ENCODE measurements at regions not wholly inside any gene's neighbourhood (a gene's known extent, or its start where the extent isn't known, plus 50 kb on each side); places are given as distances from the start of the nearest gene placed in this dataset.

- Mint-ChIP-seq H3K4me3 (peak overlapping the region; percentile 80 to 91), H3K36me3 (no peaks in the 10 kb centered on the region), H3K27ac (peak overlapping the region; percentile 92 to 98 (median 96)), H3K27me3 (ENCODE audit: low read depth in 3 of 3) (peaks cover 4 to 12% (median 11%) of the 10 kb centered on the region in 3 donors), H3K9me3 (no peaks in the 10 kb centered on the region), H3K4me1 (peaks cover 44% of the 10 kb centered on the region)
- H3K27ac ChIP-seq (ENCODE audit: low read depth in 1 of 2, low read length in 2 of 2), result peak overlapping the region; percentile 74 to 87
- H3K9ac ChIP-seq (ENCODE audit: insufficient read depth, low read length, poor library complexity, severe bottlenecking), result peak overlapping the region; percentile 48
- intact Hi-C loops (cut with micrococcal nuclease), result loop anchor here (5.0 kb wide), 2 partner anchors 37 to 98 kb away; partner anchors contain the start of gene ID2 (in 1 of the 2)
- peak overlapping the region; percentile 68 for H2AFZ ChIP-seq (ENCODE audit: insufficient read depth, low read depth, low read length, poor library complexity, severe bottlenecking)
- peak overlapping the region; percentile 73 for H3K4me2 ChIP-seq (replicated peaks; ENCODE audit: extremely low read depth, low read length, poor library complexity, severe bottlenecking)
- 80% methylated on average over 22 of the region's 29 CpGs for WGBS (ENCODE audit: insufficient coverage)
- H3K4me1 ChIP-seq (ENCODE audit: control insufficient read depth in 1 of 2, insufficient read depth in 2 of 2, low read length in 2 of 2), result peaks cover 21 to 42% of the 10 kb centered on the region in 2 donors
- H3K27me3 ChIP-seq (ENCODE audit: control insufficient read depth in 2 of 2, insufficient read depth in 2 of 2, low read length in 2 of 2), result no peaks in the 10 kb centered on the region
- peak overlapping the region; percentile 3 to 67 (median 22) for H3K4me3 ChIP-seq (replicated peaks in 1 of 3; ENCODE audit: low read depth in 2 of 3, low read length in 3 of 3)
- no peaks in the 10 kb centered on the region for H4K20me1 ChIP-seq (ENCODE audit: insufficient read depth, low read length)
- DNase-seq, result no peak
- H3K9me3 ChIP-seq (replicated peaks in 1 of 2; ENCODE audit: control insufficient read depth in 1 of 2, insufficient read depth in 1 of 2, low read length in 2 of 2), result no peaks in the 10 kb centered on the region
- H3K36me3 ChIP-seq (replicated peaks in 1 of 2; ENCODE audit: control insufficient read depth in 1 of 2, insufficient read depth in 2 of 2, low read length in 2 of 2), result no peaks in the 10 kb centered on the region
- TF ChIP-seq CTCF (IDR thresholded peaks at IDR 0.05), result no peak
- H3K79me2 ChIP-seq (ENCODE audit: insufficient read depth, low read length), result no peaks in the 10 kb centered on the region
Observed at GRCh38 chr2:8584174-8585066, 97.4 kb upstream of the ID2 start.

- H3K27me3 ChIP-seq (ENCODE audit: control insufficient read depth in 2 of 2, insufficient read depth in 2 of 2, low read length in 2 of 2), result no peaks in the 10 kb centered on the region
- peaks cover 21 to 31% of the 10 kb centered on the region in 2 donors for H3K4me1 ChIP-seq (ENCODE audit: control insufficient read depth in 1 of 2, insufficient read depth in 2 of 2, low read length in 2 of 2)
- no peak overlapping the region for H3K4me3 ChIP-seq (replicated peaks in 1 of 3; ENCODE audit: low read depth in 2 of 3, low read length in 3 of 3)
- H3K27ac ChIP-seq (ENCODE audit: low read depth in 1 of 2, low read length in 2 of 2), result no peak overlapping the region
- no peak overlapping the region for H2AFZ ChIP-seq (ENCODE audit: insufficient read depth, low read depth, low read length, poor library complexity, severe bottlenecking)
- H3K4me2 ChIP-seq (replicated peaks; ENCODE audit: extremely low read depth, low read length, poor library complexity, severe bottlenecking), result no peak overlapping the region
- Mint-ChIP-seq H3K27ac (peak overlapping the region in 2 of 7 donors; percentile 35 to 42), H3K4me1 (peaks cover 33% of the 10 kb centered on the region), H3K36me3 (no peaks in the 10 kb centered on the region), H3K27me3 (ENCODE audit: low read depth in 3 of 3) (peaks cover 5 to 11% (median 10%) of the 10 kb centered on the region in 3 donors), H3K9me3 (no peaks in the 10 kb centered on the region), H3K4me3 (no peak overlapping the region)
- no peak overlapping the region for H3K9ac ChIP-seq (ENCODE audit: insufficient read depth, low read length, poor library complexity, severe bottlenecking)
- TF ChIP-seq CTCF (IDR thresholded peaks at IDR 0.05), result no peak
- no peaks in the 10 kb centered on the region for H4K20me1 ChIP-seq (ENCODE audit: insufficient read depth, low read length)
- no peaks in the 10 kb centered on the region for H3K36me3 ChIP-seq (replicated peaks in 1 of 2; ENCODE audit: control insufficient read depth in 1 of 2, insufficient read depth in 2 of 2, low read length in 2 of 2)
- intact Hi-C loops (cut with micrococcal nuclease), result no loop called here
- 96% methylated on average over 15 of the region's 15 CpGs for WGBS (ENCODE audit: insufficient coverage)
- no peak for DNase-seq
- H3K9me3 ChIP-seq (replicated peaks in 1 of 2; ENCODE audit: control insufficient read depth in 1 of 2, insufficient read depth in 1 of 2, low read length in 2 of 2), result no peaks in the 10 kb centered on the region
- no peaks in the 10 kb centered on the region for H3K79me2 ChIP-seq (ENCODE audit: insufficient read depth, low read length)
Observed at GRCh38 chr2:8586457-8587051, 95.3 kb upstream of the ID2 start.

Measured in CD14-positive monocyte (primary cell).